ENCODE measurements at regions not wholly inside any gene's neighbourhood (a gene's known extent, or its start where the extent isn't known, plus 50 kb on each side); places are given as distances from the start of the nearest gene placed in this dataset.

GRCh38 chr3:26237036-26237682, 385.4 kb upstream of the LRRC3B start:
- TF ChIP-seq IRF1 (CRISPR knock-in tag; IDR thresholded peaks at IDR 0.05; ENCODE audit: borderline replicate concordance) (no peak), BDP1 (IDR thresholded peaks at IDR 0.05; ENCODE audit: insufficient read depth, insufficient read length) (no peak), ZNF239 (CRISPR knock-in tag; IDR thresholded peaks at IDR 0.05) (no peak), DPF2 (IDR thresholded peaks at IDR 0.05) (no peak), NR2C2 (CRISPR knock-in tag; IDR thresholded peaks at IDR 0.05) (no peak), NR2C2 (tag; IDR thresholded peaks at IDR 0.05) (no peak), GATA2 (CRISPR knock-in tag; IDR thresholded peaks at IDR 0.05) (no peak), ZNF584 (CRISPR knock-in tag; IDR thresholded peaks at IDR 0.05; ENCODE audit: low read depth) (no peak), ZNF707 (CRISPR knock-in tag; conservative IDR thresholded peaks at IDR 0.05) (no peak), JUNB (CRISPR knock-in tag; conservative IDR thresholded peaks at IDR 0.05) (no peak), TFAP4 (CRISPR knock-in tag; IDR thresholded peaks at IDR 0.05; ENCODE audit: borderline replicate concordance) (no peak), TEAD4 (IDR thresholded peaks at IDR 0.05; ENCODE audit: low read length) (no peak), TEAD4 (CRISPR knock-in tag; IDR thresholded peaks at IDR 0.05; ENCODE audit: borderline replicate concordance) (no peak), EZH2 (IDR thresholded peaks at IDR 0.05; ENCODE audit: borderline replicate concordance, low read depth, low read length) (no peak), RAD21 (CRISPR knock-in tag; conservative IDR thresholded peaks at IDR 0.05 in 1 of 2, IDR thresholded peaks at IDR 0.05 in 1 of 2) (no peak)

Measured in K562 (cell line).